Activated naive CD4-positive, alpha-beta T cell treated with Interleukin-2 at 50 U/mL for 16 hours (primary cell): ENCODE measurements at regions not wholly inside any gene's neighbourhood (a gene's known extent, or its start where the extent isn't known, plus 50 kb on each side); places are given as distances from the start of the nearest gene placed in this dataset.

Experiments
- DNase-seq: peaks from one replicate; pipeline ENCODE4 v3.0.0-alpha.2; 2020

DNA sequence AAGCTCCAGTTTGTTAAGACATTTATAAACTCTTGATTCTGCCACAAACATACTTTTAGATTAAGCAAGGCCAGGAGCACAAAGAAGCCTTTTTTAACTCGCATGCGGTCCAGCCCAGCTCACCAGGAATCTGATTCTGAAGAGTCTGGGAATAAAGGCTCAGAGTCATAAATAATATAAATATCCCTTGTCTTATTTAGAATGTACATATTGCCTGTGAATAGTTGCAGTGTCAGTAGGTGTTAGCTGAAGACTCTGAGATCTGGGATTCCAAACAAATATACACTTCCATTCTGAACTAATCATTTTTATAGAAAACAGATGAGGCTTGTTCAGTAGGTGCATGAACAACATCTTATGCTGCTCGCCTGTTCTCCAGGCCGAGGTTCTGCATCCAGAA, 59.1 kb upstream of the ELAC2 start:
- no peak for DNase-seq

DNA sequence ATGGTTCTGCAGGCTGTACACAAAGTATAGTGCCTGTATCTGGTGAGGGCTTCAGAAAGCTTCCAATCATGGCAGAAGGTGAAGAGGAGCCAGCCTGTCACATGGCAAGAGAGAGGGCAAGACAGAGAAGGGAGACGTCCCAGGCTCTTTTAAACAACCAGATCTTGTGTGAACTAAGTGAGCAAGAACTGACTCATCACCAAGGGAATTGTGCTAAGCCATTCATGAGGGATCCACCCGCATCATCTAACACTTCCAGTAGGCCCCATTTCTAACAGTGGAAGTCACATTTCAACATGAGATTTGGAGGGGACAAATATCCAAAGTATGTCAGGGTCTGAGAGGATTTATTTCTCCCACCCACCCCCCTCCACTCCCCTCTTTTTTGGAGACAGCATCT, 56.2 kb upstream of the ELAC2 start:
- DNase-seq = no peak

DNA sequence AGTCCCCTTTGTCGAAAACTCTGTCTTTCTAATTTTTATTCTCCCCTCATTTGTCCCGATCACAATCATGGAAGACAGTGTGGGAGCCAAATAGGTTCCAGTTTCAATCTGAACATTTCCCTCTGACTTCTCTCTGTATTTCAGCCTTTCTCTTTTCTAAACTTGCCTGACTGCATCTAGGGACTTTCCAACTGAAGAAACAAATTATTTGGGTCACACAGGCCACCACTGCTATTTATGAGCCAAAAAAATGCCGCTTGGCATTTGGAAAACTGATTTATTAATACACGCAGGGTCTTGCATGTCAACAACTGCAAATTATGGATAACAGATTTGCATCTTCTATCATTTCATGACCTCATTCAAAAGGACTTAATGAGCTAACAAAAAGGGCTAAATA, 55.2 kb upstream of the ELAC2 start:
- no peak for DNase-seq

DNA sequence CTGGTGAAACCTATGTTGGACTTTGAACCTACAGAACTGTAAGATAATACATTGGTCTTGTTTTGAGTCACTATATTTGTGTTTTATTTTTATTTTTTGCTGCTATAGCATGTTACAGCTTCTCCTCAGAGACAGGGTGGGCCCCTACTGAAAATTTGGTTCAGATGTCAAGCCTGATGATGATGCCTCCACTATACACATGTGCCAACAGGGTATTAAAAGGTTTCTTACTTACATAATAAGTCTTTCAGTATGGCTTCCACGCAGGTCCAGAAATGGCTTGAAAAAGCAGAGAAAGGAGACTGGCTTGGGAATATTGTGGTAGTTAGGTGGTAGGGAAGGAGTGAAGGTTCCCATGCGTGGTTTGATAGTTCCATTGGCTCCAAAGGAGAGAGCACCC, 52.9 kb upstream of the ELAC2 start:
- DNase-seq = no peak

DNA sequence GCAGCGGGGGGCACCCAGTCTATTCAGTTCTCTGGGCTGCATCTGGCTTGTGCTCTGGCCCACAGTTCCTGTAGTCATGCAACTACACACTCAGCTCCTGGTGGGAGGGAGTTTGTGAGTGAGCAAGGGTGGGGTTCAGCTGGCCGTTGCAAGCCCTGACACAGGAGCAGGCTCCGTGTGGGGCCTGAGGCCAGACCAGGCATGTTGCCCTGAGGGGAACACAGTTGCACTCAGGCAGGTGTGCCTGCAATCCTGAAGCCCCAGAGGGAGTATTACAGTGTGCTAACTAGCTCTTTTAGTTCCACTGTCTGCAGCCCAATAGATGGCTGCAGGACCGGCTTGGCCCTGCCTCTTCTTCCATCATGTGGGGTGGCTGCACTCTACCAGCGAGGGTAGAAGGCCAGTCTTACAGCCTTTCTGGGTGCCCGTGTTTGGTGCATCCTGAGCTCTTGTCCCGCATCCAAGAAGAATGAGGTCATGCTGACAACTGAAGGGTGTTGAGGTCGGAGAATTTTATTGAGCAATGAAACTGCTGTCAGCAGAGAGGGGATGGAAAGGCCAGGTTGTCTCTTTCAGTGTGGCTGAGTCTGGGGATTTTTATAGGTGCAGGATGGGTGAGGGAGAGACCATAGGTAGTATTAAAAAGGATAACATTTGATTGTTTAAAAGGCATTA, 49.9 kb upstream of the ELAC2 start:
- no peak for DNase-seq
